Activated naive CD8-positive, alpha-beta T cell treated with anti-CD3 and anti-CD28 coated beads for 36 hours (primary cell): ENCODE measurements at regions not wholly inside any gene's neighbourhood (a gene's known extent, or its start where the extent isn't known, plus 50 kb on each side); places are given as distances from the start of the nearest gene placed in this dataset.
"Not testable (repeated sequence)": the region's sequence is repeated elsewhere in the genome, so short reads cannot be mapped to it uniquely, and the experiment has no call there.

Experiments
- DNase-seq: peaks from one replicate; pipeline ENCODE4 v3.0.0; 2021
- H3K27ac Mint-ChIP-seq: one replicate; pipeline ENCODE4 v1.8.0; 2022; ENCODE audit warnings: mild to moderate bottlenecking, moderate library complexity, mixed read lengths
- H3K27me3 Mint-ChIP-seq: one replicate; pipeline ENCODE4 v1.8.0; 2022; ENCODE audit warnings: mild to moderate bottlenecking, mixed read lengths
- H3K36me3 Mint-ChIP-seq: one replicate; pipeline ENCODE4 v1.8.0; 2021; ENCODE audit warnings: mild to moderate bottlenecking, mixed read lengths
- H3K4me1 Mint-ChIP-seq: one replicate; pipeline ENCODE4 v1.8.0; 2021; ENCODE audit warnings: mixed read lengths
- H3K4me3 Mint-ChIP-seq: one replicate; pipeline ENCODE4 v1.8.0; 2022; ENCODE audit warnings: mild to moderate bottlenecking, moderate library complexity, mixed read lengths
- H3K9me3 Mint-ChIP-seq: one replicate; pipeline ENCODE4 v1.8.0; 2022; ENCODE audit warnings: mixed read lengths

DNA sequence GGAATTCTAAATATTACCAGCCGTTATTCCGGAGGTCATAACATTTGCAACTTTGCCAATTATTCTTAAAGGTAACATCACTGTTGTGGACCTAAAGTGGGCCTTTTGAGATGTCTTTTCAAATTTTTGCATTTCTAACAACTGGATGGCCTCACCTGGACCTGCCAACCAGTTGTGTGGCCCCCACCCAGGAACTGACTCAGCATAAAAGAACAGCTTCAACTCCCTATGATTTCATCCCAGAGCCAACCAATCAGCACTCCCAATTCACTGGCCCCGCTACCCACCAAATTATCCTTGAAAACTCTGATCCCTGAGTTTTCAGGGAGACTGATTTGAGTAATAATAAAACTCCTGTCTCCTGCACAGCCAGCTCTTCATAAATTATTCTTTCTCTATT is 489.7 kb upstream of the LMCD1 start:
- Mint-ChIP-seq H3K36me3 (no peaks in the 10 kb centered on the region), H3K27ac (no peak overlapping the region), H3K27me3 (no peaks in the 10 kb centered on the region), H3K4me1 (no peaks in the 10 kb centered on the region), H3K9me3 (peaks cover 4% of the 10 kb centered on the region), H3K4me3 (no peak overlapping the region)
- DNase-seq: no peak

DNA sequence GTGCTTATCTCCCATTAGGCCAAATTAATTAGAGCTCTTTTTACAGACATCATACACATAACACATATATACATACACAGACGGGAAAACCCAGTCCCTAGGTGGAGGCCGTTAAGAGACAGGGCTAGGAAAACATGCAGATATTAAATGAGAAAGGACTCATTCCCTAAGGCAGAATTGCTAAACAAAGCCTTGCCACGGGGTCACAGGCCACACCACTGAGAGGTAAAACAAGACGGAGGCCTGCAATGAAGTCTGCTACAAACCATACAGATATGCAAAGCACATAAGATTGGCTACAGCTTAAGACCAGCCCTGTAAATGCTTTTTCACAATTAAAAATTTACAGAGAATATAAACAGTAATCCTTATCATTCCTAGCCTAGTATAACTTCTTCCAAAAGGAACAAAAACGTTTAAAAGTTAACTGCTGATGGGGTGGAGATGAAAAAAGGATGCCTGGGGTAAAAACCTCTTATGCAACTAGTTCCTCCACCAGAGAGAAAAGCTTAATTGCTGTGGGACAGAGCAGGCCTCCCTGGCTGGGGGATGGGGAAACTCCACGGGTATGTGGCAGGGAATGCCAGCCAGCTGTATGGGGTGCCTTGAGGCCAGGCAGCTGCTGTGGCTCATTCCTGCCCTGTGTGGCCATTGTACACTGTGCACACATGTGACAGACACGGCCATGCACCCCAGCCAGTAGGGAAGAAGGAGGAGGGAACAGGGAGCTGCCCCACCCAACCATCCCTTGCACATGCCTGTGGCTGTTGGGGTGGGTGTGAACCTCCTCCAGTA is 481.4 kb upstream of the LMCD1 start:
- Mint-ChIP-seq H3K4me3 (no peak overlapping the region), H3K9me3 (peaks cover 16% of the 10 kb centered on the region), H3K4me1 (no peaks in the 10 kb centered on the region), H3K27me3 (no peaks in the 10 kb centered on the region), H3K36me3 (peaks cover 2% of the 10 kb centered on the region), H3K27ac (no peak overlapping the region)
- no peak for DNase-seq

DNA sequence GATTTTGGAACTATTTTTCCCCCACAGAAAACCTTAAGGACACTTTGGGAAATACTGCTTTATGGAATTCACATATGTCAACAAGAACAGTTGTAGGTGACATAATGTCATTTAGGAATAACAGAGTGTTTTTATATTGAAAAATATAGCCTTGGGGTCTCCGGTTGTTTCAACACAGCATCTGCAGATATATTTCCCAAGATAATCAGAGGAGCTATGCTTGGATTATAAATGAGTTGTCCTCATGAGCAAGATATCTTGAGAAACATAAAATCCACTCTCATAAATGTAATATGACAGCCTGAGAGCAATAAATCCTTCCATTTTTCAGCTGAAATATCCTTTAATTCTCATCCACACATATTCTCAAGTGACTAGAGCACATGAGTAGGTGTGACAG is 473.7 kb upstream of the LMCD1 start:
- Mint-ChIP-seq H3K4me1 (no peaks in the 10 kb centered on the region), H3K9me3 (peaks cover 3% of the 10 kb centered on the region), H3K27me3 (no peaks in the 10 kb centered on the region), H3K4me3 (no peak overlapping the region), H3K36me3 (no peaks in the 10 kb centered on the region), H3K27ac (no peak overlapping the region)
- DNase-seq: no peak

DNA sequence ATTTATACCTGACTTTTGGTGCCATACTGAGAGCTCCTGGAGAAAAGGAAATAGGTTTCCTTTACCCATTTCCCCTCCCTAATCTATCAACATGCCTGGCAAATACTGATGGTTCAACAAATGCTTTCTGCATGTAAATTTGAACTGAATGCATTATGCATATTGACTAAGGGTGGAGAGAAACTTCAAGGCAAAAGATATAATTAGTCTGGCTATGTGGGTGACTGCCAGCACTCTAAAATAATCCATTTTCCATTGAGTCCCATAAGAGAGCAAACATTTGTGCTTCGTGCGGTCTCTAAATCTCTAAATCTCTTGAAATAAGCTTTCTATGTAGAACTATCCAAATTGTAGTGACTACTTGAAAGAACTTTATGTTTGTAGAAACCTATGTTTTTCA is 451.3 kb upstream of the LMCD1 start:
- no peak overlapping the region for H3K4me3 Mint-ChIP-seq
- H3K36me3 Mint-ChIP-seq: no peaks in the 10 kb centered on the region
- H3K4me1 Mint-ChIP-seq: peaks cover 2% of the 10 kb centered on the region
- no peaks in the 10 kb centered on the region for H3K9me3 Mint-ChIP-seq
- DNase-seq: no peak
- H3K27me3 Mint-ChIP-seq: no peaks in the 10 kb centered on the region
- no peak overlapping the region for H3K27ac Mint-ChIP-seq

DNA sequence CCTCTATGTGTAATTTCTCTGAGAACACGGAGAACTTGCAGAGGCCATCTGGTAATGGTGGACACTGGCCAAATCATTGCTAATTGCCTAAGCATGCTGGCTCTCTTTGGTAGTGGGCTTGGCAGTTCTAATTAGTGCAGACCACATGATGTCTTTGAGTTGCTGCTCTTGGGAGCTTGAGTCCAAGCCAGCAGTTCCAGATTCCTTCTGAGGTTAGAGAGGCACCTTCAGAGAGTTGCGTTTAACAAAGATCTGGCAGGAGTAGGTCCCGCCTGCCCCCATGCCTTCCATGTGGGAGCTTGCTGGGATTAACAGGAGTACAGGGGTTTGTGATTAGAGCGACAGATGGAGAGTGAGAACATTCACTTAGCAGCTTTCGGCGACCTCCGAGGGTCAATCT is 449.0 kb upstream of the LMCD1 start:
- Mint-ChIP-seq H3K9me3 (no peaks in the 10 kb centered on the region), H3K4me3 (no peak overlapping the region), H3K27me3 (no peaks in the 10 kb centered on the region), H3K36me3 (no peaks in the 10 kb centered on the region), H3K27ac (no peak overlapping the region), H3K4me1 (peaks cover 2% of the 10 kb centered on the region)
- no peak for DNase-seq

DNA sequence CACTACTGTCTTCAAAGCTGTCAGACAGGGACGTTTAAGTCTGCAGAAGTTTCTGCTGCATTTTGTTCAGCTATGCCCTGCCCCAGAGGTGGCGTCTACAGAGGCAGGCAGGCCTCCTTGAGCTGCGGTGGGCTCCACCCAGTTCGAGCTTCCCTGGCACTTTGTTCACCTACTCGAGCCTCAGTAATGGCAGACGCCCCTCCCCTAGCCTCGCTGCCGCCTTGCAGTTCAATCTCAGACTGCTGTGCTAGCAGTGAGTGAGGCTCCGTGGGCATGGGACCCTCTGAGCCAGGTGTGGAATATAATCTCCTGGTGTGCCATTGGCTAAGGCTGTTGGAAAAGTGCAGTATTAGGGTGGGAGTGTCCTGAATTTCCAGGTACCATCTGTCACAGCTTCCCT is 433.5 kb upstream of the LMCD1 start:
- H3K4me3 Mint-ChIP-seq, H3K4me1 Mint-ChIP-seq, H3K27ac Mint-ChIP-seq, H3K36me3 Mint-ChIP-seq, H3K9me3 Mint-ChIP-seq, DNase-seq, H3K27me3 Mint-ChIP-seq: not testable (repeated sequence)

DNA sequence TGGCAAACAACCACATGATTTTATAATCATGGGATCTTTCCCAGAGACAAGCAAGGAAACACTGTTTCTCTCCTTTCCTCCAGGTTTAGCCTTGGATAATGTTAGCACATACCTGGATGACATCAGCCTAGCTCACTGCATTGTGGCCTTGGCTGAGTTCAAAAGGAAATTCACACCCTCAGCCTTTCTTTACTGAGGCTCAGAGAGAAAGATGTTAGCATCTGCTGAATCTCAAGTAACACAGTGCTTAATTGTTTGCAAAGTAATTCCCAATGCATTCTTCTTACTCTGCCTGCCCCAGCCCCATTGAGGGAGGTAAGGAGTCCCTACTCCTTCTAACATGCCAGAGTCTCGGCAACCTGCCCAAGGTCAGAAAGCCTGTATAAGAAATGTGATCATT is 432.2 kb upstream of the LMCD1 start:
- Mint-ChIP-seq H3K27ac (no peak overlapping the region), H3K4me1 (no peaks in the 10 kb centered on the region), H3K27me3 (peaks cover 7% of the 10 kb centered on the region)

DNA sequence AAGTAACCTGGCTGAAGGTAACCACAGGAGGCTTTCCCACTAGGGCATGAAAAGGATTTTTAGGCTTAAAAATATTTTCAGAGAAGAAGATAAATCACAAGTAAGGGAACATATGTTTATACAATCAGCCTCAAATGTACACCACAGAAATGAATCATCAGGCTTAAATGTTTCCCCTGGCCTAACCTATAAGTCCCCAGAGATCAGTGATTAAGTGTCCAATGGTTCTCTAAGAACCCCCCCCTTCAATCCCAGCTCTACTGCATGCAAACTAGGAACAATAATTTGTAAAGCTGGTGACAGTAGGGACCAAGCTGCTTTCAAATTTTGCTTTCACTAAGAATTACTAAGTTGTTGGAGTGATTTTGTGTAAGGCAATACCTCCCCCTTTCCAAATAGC is 431.6 kb upstream of the LMCD1 start:
- H3K36me3 Mint-ChIP-seq: no peaks in the 10 kb centered on the region
- no peak for DNase-seq
- peaks cover 7% of the 10 kb centered on the region for H3K27me3 Mint-ChIP-seq

More for the DNA sequence above, 432.2 kb upstream of the LMCD1 start:
- Mint-ChIP-seq H3K4me3 (no peak overlapping the region), H3K36me3 (no peaks in the 10 kb centered on the region), H3K9me3 (peaks cover 1% of the 10 kb centered on the region)
- DNase-seq: no peak

DNA sequence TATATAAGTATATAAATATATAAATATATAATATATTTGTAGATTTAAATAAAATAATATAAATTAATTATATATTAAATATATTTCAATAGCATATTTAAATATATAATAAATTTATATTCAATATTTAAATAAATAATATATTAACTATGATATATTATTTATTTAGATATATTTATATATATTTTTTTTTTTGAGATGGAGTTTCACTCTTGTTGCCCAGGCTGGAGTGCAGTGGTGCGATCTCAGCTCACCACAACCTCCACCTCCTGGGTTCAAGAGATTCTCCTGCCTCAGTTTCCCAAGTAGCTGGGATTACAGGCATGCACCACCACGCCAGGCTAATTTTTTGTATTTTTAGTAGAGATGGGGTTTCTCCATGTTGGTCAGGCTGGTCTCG is 426.9 kb upstream of the LMCD1 start:
- H3K9me3 Mint-ChIP-seq, H3K4me1 Mint-ChIP-seq, DNase-seq, H3K27me3 Mint-ChIP-seq, H3K36me3 Mint-ChIP-seq, H3K27ac Mint-ChIP-seq, H3K4me3 Mint-ChIP-seq: not testable (repeated sequence)

More for the DNA sequence above, 431.6 kb upstream of the LMCD1 start:
- Mint-ChIP-seq H3K9me3 (peaks cover 1% of the 10 kb centered on the region), H3K27ac (no peak overlapping the region), H3K4me3 (no peak overlapping the region), H3K4me1 (no peaks in the 10 kb centered on the region)

DNA sequence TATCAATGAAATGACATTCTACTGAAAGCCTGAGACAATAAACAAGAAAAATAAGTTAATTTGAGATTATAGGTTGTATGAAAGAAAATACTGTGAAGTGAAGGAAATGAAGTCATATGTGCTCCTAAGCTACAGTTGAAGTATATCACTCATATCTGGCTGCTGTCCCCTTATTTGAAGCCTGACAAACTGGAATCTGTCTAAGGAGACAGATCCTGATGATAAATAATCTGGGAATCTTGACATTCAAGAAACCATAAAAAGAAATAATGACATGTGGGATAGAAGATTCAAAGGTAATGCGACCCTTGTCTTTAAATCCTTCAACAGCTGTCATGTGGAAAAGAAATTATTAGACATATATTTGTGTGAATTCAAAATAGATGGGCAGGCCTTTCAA is 424.5 kb upstream of the LMCD1 start:
- no peak for DNase-seq

DNA sequence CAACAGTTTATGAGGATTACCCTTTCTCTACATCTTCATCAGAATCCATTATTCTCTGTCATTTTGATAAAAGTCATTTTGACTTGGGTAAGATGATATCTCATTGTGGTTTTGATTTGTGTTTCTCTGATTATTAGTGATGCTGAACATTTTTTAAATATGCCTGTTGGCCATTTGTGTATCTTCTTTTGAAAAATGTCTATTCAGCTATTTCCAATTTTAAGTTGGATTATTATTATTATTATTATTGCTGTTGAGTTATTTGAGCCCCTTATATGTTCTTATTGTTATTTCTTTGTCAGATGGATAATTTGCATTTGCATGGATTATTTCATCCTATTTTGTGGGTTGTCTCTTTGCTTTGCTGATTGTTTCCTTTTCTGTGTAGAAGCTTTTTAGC is 421.2 kb upstream of the LMCD1 start:
- no peaks in the 10 kb centered on the region for H3K36me3 Mint-ChIP-seq
- H3K27me3 Mint-ChIP-seq: no peaks in the 10 kb centered on the region
- no peaks in the 10 kb centered on the region for H3K9me3 Mint-ChIP-seq
- no peak overlapping the region for H3K27ac Mint-ChIP-seq
- H3K4me1 Mint-ChIP-seq: no peaks in the 10 kb centered on the region
- no peak for DNase-seq
- no peak overlapping the region for H3K4me3 Mint-ChIP-seq

More for the DNA sequence above, 424.5 kb upstream of the LMCD1 start:
- Mint-ChIP-seq H3K4me3 (no peak overlapping the region), H3K9me3 (no peaks in the 10 kb centered on the region), H3K36me3 (no peaks in the 10 kb centered on the region), H3K27ac (no peak overlapping the region), H3K27me3 (peaks cover under 1% of the 10 kb centered on the region), H3K4me1 (no peaks in the 10 kb centered on the region)

DNA sequence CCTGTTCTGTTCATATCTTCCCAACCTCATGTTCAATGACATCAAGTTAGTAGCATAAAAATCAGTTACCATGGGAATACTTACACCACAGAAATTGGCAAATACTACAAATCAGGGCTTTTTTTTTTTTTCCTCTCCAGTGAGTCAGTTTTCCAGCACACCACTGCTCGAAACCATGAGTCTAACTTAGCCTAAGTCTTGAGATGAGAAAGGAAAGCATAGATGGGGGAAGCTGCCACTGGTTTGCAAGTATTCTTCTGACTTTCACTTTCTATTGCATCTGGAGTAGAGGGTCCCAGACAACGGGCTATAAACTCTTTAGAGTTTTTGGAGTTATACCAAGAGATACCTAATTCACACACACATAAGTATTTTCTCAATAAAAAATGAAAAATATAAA is 416.1 kb upstream of the LMCD1 start:
- H3K27me3 Mint-ChIP-seq: no peaks in the 10 kb centered on the region
- H3K27ac Mint-ChIP-seq: no peak overlapping the region
- no peak for DNase-seq
- H3K36me3 Mint-ChIP-seq: no peaks in the 10 kb centered on the region
- no peaks in the 10 kb centered on the region for H3K4me1 Mint-ChIP-seq
- no peak overlapping the region for H3K4me3 Mint-ChIP-seq
- H3K9me3 Mint-ChIP-seq: no peaks in the 10 kb centered on the region

DNA sequence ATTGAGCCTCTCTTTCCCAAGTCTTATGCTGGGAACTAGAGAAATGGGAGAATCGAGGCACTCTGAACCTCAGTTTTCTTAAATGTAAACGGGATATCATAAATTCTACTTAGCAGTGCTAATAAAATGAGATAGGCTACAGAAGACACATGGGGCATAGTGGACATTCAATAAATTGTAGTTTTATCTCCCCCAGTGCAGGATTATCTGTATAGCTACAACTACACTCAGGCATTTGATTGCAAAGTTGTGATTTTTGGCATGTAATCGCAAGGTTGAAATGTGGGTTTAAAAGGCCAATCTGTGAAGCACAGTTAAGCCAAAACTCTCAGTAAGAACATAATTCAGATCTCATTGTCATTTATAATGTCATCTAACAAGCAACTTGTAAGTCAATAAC is 413.7 kb upstream of the LMCD1 start:
- H3K4me3 Mint-ChIP-seq: no peak overlapping the region
- no peaks in the 10 kb centered on the region for H3K36me3 Mint-ChIP-seq
- DNase-seq: no peak
- H3K27me3 Mint-ChIP-seq: no peaks in the 10 kb centered on the region
- H3K27ac Mint-ChIP-seq: no peak overlapping the region
- H3K9me3 Mint-ChIP-seq: no peaks in the 10 kb centered on the region
- H3K4me1 Mint-ChIP-seq: no peaks in the 10 kb centered on the region

DNA sequence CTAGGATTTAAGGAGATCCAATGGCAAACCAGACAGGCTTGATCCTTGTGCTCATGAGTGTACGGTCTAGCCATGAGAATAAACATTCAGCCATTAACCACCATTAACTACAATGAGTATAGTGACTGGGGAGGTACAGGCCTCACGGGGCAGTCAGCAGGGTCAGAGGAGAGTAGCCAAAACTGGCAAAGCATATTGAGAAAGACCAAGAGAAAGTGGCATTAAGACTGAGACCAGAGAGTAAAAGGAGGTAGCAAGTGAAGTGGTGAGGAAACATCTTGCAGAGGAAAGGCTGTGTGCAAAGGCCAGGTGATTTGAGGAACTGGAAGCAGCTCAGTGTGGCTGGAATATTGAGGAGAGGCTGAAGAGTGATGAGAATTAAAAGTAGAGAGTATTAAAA is 407.2 kb upstream of the LMCD1 start:
- Mint-ChIP-seq H3K36me3 (no peaks in the 10 kb centered on the region), H3K4me1 (no peaks in the 10 kb centered on the region)
- no peak for DNase-seq

DNA sequence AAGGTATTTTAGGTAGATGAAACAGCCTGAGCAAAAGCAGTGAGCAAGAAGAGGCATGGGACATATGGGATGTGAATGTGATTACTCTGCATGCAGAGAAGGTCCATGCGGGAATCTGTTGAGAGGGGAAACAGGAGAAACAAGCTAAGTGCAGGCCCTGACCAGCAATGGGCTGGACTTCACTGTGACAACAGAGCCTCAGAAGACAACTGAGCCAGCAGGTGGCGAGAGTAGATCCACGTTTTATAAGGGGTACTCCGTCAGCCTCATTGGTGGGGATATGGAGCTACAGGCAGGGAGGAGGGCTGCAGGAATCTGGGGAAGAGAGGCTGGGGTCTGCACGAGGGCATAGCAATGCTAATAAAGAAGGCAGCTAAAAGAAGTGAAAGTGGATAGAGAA is 405.9 kb upstream of the LMCD1 start:
- Mint-ChIP-seq H3K27ac (no peak overlapping the region), H3K36me3 (no peaks in the 10 kb centered on the region), H3K9me3 (no peaks in the 10 kb centered on the region), H3K4me1 (no peaks in the 10 kb centered on the region), H3K4me3 (no peak overlapping the region), H3K27me3 (no peaks in the 10 kb centered on the region)
- no peak for DNase-seq

More for the DNA sequence above, 407.2 kb upstream of the LMCD1 start:
- H3K27me3 Mint-ChIP-seq: no peaks in the 10 kb centered on the region
- H3K4me3 Mint-ChIP-seq: no peak overlapping the region
- no peak overlapping the region for H3K27ac Mint-ChIP-seq
- no peaks in the 10 kb centered on the region for H3K9me3 Mint-ChIP-seq

DNA sequence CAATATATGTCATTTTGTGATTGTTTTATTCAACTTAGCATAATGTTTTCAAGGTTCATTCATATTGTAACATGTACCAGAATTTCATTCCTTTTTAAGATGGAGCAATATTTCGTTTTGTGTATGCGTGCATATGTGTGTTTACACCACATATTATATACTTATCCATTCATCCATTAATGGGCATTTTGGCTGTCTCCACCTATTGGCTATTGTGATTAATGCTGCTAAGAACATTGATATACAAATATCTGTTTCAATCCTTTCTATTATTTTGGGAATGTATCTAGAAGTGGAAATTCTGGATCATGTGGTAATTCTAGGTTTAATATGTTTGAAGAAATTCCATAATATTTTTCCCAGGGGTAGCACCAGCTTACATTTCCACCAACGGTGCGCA is 403.9 kb upstream of the LMCD1 start:
- no peak for DNase-seq
- no peak overlapping the region for H3K4me3 Mint-ChIP-seq
- no peaks in the 10 kb centered on the region for H3K27me3 Mint-ChIP-seq
- no peaks in the 10 kb centered on the region for H3K4me1 Mint-ChIP-seq
- H3K36me3 Mint-ChIP-seq: no peaks in the 10 kb centered on the region
- H3K27ac Mint-ChIP-seq: no peak overlapping the region
- H3K9me3 Mint-ChIP-seq: no peaks in the 10 kb centered on the region
